NB4 (cell line): ENCODE measurements at regions not wholly inside any gene's neighbourhood (a gene's known extent, or its start where the extent isn't known, plus 50 kb on each side); places are given as distances from the start of the nearest gene placed in this dataset.

ENCODE experiments used
- DNase-seq: peaks from one replicate; pipeline ENCODE4 v3.0.0; 2010; ENCODE audit warnings: low read depth
- H3K4me3 ChIP-seq: one replicate; pipeline ENCODE4 v1.5.1; 2011; ENCODE audit warnings: mild to moderate bottlenecking, low read depth, low read length, moderate library complexity
- MYC ChIP-seq: IDR thresholded peaks from 2 replicates; pipeline ENCODE4 v1.6.1; 2011; ENCODE audit warnings: low read depth, low read length
- POLR2A ChIP-seq: IDR thresholded peaks from 2 replicates; pipeline ENCODE4 v1.6.1; 2011; ENCODE audit warnings: mild to moderate bottlenecking; ENCODE audit not compliant: insufficient read length; ENCODE audit errors: extremely low read depth
- TF ChIP-seq, protein P1 (sequence below): IDR thresholded peaks from one replicate; pipeline ENCODE4 v1.5.1; 2012; ENCODE audit warnings: low read depth, low read length
- TF ChIP-seq, protein P2 (sequence below): IDR thresholded peaks from 2 replicates; pipeline ENCODE4 v1.6.1; 2011; ENCODE audit warnings: low read depth, low read length

DNA sequence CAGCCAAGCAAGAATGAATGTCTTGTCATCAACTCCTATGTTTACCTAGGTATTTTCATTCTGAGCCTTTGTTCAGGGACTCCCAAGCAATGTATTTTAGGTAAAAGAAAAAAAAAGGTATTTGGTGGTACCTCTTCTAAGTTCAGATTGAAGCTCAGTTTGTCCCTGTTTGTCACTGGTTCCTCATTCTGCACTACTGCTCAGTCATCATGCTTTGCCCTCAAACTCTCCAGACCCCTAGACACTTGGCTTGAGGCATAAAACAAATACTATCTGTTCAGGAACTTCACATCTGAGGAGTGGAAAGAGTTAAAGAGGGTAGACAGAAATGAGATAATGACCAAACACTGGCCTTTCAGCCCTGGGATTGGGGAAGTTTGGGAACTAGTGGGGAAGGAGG lies 163.6 kb upstream of the HNRNPA3 start:
- DNase-seq = no peak
- TF ChIP-seq, protein P1, sequence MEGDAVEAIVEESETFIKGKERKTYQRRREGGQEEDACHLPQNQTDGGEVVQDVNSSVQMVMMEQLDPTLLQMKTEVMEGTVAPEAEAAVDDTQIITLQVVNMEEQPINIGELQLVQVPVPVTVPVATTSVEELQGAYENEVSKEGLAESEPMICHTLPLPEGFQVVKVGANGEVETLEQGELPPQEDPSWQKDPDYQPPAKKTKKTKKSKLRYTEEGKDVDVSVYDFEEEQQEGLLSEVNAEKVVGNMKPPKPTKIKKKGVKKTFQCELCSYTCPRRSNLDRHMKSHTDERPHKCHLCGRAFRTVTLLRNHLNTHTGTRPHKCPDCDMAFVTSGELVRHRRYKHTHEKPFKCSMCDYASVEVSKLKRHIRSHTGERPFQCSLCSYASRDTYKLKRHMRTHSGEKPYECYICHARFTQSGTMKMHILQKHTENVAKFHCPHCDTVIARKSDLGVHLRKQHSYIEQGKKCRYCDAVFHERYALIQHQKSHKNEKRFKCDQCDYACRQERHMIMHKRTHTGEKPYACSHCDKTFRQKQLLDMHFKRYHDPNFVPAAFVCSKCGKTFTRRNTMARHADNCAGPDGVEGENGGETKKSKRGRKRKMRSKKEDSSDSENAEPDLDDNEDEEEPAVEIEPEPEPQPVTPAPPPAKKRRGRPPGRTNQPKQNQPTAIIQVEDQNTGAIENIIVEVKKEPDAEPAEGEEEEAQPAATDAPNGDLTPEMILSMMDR = no peak
- no peak for TF ChIP-seq MYC
- TF ChIP-seq, protein P2, sequence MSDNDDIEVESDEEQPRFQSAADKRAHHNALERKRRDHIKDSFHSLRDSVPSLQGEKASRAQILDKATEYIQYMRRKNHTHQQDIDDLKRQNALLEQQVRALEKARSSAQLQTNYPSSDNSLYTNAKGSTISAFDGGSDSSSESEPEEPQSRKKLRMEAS = no peak
- TF ChIP-seq POLR2A = no peak
- H3K4me3 ChIP-seq = no peak overlapping the region

DNA sequence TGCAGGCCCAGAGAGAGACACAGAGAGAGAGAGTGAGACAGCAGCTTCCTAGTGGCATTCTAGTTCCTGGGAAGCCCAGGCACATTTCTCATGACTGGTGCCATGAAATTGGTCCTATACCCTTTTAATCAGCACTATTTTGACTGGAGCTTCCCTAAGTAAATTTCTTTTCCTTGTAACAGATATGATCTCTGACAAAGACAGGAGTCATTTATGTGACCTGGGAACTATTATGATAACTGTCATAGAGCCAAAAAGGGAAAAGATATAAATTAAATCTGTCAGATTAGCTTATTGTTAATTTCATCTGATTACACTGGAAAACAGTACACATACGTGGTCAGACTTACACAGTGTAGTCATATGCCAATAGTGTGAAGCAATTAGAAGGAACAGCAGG lies 161.3 kb upstream of the HNRNPA3 start:
- H3K4me3 ChIP-seq = no peak overlapping the region
- no peak for DNase-seq
- TF ChIP-seq, protein P1 = no peak
- TF ChIP-seq POLR2A (no peak), MYC (no peak)
- TF ChIP-seq, protein P2 = no peak

DNA sequence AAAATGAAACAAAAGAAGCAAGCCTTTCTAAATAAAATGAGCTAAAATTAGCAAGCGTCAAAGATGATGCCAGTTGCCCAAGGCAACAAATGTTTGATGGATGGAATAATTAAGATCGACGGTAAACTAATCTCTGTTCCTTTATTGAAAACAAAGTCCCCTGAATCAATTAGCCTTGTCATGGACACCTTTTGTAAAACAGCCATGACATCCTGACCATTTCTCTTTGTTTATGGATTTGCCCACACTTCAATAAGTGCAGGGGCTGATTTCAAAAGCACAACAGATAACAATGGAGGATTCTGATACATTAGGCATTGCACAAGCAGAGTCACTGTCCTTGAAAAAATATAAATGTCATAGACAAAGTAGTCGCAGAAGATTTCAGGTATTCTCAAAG lies 160.1 kb upstream of the HNRNPA3 start:
- TF ChIP-seq, protein P1 = no peak
- TF ChIP-seq, protein P2 = no peak
- TF ChIP-seq MYC (no peak), POLR2A (no peak)
- no peak overlapping the region for H3K4me3 ChIP-seq
- DNase-seq = no peak

DNA sequence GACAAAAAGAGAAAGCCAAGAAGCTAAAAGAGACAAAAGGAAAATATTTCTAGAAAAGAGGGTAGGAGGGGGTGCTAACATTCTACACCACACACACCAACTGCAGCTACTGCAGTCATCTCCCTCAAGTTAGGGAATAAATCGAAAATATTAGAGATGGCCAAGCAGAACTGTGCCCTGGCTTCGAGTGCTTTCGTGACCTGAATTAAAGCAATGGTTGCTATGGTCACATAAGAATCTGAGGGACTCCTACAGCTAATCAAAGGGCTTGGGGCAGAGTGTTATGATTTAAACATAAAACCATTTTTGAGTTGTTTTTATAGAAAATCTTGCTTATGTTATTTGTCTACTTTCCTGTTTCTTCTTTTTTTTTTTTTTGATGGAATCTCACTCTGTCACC lies 159.6 kb upstream of the HNRNPA3 start:
- no peak overlapping the region for H3K4me3 ChIP-seq
- TF ChIP-seq, protein P1 = no peak
- TF ChIP-seq, protein P2 = no peak
- TF ChIP-seq MYC (no peak), POLR2A (no peak)
- no peak for DNase-seq

DNA sequence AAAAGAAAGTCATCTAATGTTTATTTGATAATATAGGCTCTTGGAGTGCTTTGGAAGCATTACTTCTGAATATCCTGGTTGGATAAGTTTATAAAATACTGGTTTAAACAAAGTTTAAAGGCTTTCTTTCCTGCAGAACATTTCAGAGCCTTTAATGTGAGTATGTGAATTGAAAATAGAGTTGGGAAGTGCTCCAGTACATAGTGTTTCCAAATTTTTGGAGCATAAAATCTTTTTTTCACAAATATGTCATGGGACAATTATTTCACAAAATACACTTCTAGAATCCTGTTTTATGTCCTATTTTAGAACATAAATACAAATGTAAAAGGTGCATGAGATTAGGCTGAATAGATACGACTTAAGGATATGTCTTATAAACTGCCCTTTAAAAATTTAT lies 158.9 kb upstream of the HNRNPA3 start:
- DNase-seq = no peak
- H3K4me3 ChIP-seq = no peak overlapping the region
- TF ChIP-seq, protein P2 = no peak
- no peak for TF ChIP-seq MYC
- no peak for TF ChIP-seq POLR2A
- TF ChIP-seq, protein P1 = no peak

DNA sequence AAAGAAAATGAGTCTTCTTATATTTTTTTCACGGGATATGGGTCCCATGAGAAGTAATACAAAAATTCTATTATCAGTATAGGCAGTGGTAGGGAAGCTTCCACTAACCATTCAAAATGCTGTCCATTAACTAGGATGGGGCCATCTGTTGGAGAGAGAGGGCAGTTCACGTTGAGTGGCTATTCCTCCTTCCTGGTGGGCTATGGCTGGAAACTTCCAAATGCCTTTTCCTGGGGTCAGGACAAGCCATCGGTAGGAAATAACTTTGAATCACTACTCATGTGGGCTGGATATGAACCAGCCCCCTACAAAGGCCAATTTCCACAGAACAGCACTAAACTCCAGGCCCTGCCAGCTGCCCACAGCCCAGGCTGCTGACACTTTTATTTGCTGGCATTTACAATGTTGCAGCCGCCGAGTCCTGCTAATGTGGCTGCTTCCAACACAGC lies 156.1 kb upstream of the HNRNPA3 start:
- DNase-seq = peak; percentile 15
- no peak overlapping the region for H3K4me3 ChIP-seq
- TF ChIP-seq POLR2A = no peak
- TF ChIP-seq, protein P1 = peak; percentile 31
